PC-9 (cell line): ENCODE measurements at regions not wholly inside any gene's neighbourhood (a gene's known extent, or its start where the extent isn't known, plus 50 kb on each side); places are given as distances from the start of the nearest gene placed in this dataset.
"Not testable (repeated sequence)": the region's sequence is repeated elsewhere in the genome, so short reads cannot be mapped to it uniquely, and the experiment has no call there.

Source experiments
- EZH2 ChIP-seq: fragments of 200-600 bp; sonication (generic); IDR thresholded peaks from 2 replicates; pipeline ENCODE4 v1.8.0; 2017; ENCODE audit warnings: antibody characterized with exemption, low read depth
- TF ChIP-seq, protein P1 (sequence below): fragments of 200-600 bp; sonication (generic); conservative IDR thresholded peaks from 2 replicates; pipeline ENCODE4 v1.6.1; 2017; ENCODE audit warnings: mixed run types, antibody characterized with exemption, mild to moderate bottlenecking, moderate library complexity

DNA sequence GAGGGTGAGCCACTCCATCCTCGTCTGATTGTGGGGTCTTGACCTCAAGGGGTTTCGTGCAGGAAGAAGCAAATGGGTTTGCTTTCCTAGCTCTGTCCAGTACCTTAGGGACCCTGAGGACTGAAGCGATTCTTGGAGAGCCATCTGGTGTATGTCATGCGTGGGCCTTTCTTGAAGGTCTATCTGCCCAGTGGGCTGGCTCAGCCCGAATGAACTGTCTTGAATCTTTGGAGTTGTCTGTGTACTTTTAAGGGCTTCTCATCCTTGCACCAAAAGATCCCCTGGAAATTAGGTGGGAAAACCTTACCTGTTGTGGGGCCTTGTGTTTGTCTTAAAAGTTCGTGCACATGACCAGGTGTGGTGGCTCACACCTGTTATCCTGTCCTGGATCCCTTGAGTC lies 135.4 kb upstream of the ERV3-1 start:
- TF ChIP-seq, protein P1, sequence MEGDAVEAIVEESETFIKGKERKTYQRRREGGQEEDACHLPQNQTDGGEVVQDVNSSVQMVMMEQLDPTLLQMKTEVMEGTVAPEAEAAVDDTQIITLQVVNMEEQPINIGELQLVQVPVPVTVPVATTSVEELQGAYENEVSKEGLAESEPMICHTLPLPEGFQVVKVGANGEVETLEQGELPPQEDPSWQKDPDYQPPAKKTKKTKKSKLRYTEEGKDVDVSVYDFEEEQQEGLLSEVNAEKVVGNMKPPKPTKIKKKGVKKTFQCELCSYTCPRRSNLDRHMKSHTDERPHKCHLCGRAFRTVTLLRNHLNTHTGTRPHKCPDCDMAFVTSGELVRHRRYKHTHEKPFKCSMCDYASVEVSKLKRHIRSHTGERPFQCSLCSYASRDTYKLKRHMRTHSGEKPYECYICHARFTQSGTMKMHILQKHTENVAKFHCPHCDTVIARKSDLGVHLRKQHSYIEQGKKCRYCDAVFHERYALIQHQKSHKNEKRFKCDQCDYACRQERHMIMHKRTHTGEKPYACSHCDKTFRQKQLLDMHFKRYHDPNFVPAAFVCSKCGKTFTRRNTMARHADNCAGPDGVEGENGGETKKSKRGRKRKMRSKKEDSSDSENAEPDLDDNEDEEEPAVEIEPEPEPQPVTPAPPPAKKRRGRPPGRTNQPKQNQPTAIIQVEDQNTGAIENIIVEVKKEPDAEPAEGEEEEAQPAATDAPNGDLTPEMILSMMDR: not testable (repeated sequence)
- TF ChIP-seq EZH2: not testable (repeated sequence)
